H4 (cell line): ENCODE measurements at regions not wholly inside any gene's neighbourhood (a gene's known extent, or its start where the extent isn't known, plus 50 kb on each side); places are given as distances from the start of the nearest gene placed in this dataset.

Experiments
- DNase-seq: peaks from one replicate; pipeline ENCODE4 v3.0.0-alpha.2; 2015; ENCODE audit warnings: low spot score

DNA sequence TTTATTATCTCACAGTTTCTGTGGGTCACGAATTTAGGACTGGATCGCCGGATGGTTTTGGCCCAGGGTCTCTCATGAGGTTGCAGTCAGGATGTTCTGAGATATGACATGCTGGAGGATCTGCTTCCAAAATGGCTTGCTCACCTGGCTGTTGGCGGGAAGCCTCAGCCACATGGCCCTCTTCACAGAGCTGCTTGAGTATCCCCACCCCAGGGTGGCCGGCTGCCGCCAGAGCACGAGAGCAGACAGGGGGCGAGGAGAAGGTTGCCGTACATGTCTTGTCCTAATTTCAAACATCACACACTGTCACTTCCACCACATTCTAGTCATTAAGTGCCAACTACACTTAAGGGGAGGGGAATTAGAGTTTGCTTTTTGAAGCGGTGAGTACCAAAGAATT, 365.8 kb downstream of the FGFR2 start:
- no peak for DNase-seq

- no peak for DNase-seq
These were observed 362.6 kb downstream of the FGFR2 start for GRCh38 chr10:121235692-121236091.

DNA sequence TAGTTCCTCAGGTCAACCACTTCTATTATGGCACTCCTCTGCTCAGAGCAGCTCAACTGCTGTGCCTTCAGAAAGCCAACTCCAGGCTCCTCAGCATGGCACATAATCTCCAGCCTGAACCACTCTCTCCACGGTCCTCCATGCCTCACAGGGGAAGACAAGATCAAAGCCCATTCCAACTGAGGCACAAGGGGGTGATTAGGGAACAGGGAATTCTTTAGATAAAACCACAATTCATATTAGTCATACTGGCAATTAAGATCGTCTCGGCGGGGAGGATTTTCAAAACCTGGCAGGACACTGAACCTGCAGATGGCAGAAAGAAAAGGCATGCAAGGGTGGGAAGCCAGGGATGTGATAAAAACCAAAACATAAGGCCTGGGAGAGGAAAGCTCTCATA, 361.6 kb downstream of the FGFR2 start:
- no peak for DNase-seq

GRCh38 chr10:121237718-121238117, 360.5 kb downstream of the FGFR2 start:
- DNase-seq: no peak

DNA sequence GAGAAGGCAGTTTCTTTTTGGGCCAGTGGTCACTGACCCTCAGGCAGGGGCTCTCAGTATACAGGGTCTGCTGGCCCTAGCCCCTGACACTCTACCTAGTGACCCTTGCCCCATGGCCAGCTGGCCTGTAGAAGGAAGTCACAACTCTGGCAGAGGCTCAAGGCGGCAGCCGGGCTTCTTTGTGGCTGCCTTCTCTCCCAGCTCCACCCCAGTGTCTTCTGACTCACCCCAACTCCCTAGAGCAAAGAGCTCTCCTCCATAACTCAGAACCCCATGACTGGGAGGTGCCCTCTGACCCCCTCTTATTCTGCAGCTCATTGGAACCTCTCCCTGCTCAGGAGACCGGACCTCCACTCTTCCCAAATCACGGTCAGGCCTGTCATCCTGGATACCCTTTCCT, 358.2 kb downstream of the FGFR2 start:
- no peak for DNase-seq

- DNase-seq: no peak
These were observed 357.7 kb downstream of the FGFR2 start for GRCh38 chr10:121240556-121240955.

DNA sequence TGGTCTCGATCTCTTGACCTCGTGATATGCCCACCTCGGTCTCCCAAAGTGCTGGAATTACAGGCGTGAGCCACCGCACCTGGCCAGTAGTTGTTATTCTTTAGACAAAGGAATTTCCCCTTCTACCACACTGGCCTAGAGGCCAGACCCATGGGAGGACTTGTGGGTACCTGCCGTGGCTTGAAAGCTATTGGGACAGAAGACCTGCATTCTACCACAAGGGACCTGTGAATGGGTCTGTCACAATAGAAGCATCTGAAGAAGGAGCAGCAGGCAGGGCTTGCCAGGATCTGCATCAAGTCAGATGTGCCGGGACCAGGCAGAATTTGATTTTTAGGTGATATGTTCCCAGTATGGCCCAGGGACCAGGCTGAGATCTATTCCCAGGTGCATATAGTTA, 356.9 kb downstream of the FGFR2 start:
- no peak for DNase-seq

DNA sequence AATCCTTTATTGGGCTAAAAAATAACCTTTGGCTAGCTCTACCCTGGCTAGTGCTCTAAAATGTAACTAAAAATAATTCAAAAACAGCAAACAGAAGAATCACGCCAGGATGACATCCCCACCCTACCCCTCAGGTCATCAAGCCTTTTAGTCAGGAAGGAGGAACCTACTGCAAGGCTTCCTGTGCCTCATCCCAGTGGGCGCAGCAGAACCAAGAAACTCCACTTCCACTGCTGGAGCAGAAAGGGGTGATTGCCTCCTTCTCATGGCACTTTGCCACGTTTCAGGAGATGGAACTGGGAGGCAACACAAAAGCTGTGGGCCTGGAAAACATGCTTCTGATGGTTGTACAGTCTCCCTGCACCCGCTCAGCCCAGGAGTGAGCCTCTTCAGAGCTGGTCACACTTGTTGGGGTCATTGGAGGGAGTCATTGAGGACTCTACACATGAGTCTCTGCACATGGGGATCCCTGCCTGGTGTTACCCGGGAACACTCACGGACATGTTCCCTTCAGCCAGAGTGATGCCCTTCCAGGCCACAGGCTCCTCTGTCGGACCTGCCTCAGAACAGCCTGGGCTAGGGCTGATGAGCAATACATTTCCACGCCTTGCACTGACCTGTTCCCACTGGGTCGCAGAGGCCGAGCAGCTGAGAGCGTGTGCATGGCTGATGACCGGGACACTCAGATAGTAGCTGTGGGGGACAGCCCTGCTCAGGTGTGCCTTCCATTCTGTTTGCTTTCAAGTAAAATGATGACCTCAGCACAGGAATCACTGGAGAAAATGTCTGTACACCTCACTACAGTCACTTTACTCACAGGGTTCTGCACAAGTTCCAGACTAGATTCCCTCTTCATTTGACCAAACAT, 355.3 kb downstream of the FGFR2 start:
- DNase-seq: no peak

DNA sequence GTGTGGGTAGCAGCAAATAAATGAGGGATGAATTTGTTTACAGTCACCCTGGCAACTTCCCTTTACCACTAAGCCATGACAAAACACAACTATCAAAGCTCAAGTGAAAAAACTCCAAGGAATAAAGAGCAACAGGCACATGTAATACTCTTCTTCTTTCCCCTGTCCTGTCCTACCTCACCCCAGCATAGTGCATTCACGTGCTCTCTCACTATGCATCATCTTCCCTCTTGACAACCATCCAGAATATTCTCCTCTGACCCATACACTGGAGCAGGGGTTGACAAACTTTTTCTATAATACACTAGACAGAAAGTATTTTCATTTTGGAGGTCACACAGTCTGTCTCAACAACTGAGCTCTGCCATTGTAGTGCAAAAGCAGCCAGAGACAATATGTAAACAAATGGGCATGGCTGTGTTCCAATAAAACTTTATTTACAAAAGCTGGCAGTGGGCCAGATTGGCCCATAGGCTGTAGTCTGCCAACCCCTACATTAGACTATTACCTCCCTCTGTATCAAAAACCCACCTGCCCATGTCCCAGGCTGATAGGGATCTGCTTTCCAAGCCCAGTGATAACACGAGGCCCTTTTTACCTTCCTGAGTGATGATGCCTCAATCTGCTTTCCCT, 354.5 kb downstream of the FGFR2 start:
- peak; percentile 37 for DNase-seq

GRCh38 chr10:121244818-121245217, 353.4 kb downstream of the FGFR2 start:
- peak; percentile 95 for DNase-seq

DNA sequence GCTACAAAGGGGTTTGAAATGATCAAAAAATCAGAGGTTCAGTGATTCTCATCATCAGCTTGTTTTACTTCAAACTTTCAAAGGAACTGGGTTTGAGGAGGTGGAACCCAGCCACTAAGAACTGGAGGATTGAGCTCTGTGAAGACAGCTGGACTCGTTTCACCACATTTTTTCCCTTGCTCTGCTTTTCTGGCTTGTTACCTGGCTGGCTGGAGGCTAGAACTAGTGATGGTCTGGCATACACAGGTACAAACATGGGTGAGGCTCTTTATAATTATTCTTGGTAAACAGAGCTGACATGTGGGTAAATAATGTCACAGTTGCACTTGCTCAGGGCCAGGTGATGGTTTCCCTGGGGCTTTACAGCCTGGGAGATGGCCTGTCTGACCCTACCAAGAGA, 352.5 kb downstream of the FGFR2 start:
- DNase-seq: no peak

- DNase-seq: no peak
These were observed 350.0 kb downstream of the FGFR2 start for GRCh38 chr10:121248266-121248665.

- no peak for DNase-seq
These were observed 347.1 kb downstream of the FGFR2 start for GRCh38 chr10:121250995-121251764.

GRCh38 chr10:121252756-121253155, 345.5 kb downstream of the FGFR2 start:
- DNase-seq: no peak

DNA sequence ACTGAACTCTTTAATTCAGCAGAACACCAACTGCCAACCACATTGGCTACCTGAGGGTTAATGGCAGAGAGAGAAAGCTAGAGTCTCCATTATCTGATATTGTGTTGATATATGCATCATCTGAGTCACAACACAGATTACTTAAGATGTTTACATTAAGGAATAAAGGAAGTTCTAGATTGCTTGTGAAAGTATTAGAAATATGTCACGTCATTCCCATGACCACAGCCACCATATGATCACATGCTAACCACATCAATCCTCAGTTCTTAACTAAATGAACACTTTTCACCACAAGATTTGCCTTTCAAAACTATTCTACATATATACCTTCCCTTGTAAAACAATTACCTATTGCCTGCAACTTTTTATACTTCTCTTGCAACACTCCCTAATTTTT, 337.9 kb downstream of the FGFR2 start:
- peak; percentile 71 for DNase-seq

DNA sequence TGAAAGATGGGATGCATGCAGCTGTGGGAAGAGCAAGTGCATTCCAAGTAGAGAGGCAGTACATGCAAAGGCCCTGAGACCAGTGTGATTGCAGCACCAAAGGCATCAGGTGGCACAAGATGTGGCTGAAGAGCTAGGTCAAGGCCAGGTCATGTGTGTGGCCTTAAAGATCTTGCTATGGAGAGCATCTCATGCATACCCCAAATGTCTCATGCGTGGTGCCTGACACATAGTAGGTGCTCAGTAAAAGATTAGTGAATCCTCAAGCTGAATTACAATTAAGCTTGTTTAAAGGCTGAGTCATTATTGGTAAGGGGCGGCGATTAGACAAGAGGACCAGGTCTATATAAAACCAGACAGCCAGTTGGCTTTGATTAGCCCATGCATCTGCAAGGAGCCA, 336.6 kb downstream of the FGFR2 start:
- DNase-seq: no peak

DNA sequence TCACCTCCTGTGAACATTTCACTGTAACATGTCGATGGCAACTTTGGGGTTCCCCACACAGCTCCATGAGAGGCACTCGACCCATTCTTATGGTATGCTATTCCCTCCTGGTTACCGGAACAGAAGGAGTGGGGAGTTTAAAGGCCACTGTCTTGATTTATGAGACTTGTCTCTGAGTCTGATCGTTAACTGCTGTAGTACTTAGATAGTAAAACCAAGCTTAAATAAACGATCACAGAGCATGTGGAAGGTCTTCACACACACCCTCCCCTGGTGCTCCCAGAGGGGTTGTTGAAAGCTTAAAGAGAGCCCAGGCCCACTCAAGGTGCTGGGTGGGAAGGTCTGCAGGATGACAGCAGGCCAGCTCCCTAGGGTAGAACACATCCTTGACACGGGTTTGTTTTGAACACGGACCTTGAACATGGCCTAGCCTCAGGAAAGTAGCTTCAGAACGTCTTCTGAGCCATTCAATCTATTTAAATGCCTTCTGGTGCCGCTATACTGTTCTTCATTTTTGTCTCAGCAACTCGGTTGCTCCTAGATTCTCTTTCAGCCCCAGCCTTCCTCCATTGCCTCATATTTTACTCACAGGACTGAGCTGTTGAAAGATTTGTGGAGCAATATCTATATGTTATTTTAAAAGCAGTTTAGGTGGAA, 335.3 kb downstream of the FGFR2 start:
- no peak for DNase-seq

- DNase-seq: no peak
These were observed 334.8 kb downstream of the FGFR2 start for GRCh38 chr10:121263431-121263783.

- no peak for DNase-seq
These were observed 332.7 kb downstream of the FGFR2 start for GRCh38 chr10:121265360-121266123.

DNA sequence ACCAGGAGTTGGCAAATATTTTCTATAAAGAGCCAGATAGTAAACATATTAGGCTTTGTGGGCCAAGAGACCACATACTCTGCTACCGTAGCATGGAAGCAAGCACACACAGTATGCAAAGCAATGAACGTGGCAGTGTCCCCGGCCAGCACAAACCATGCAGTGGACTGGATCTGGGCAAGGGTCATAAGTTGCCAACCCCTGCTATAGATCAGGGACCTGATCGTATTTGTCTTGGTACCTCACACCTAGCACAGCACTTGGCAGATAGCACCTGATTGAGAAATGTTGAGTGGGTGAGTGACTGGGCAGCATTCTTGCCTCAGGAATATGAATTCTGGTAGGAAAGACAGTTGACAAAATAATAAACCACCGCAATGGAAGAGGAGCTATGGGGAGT, 331.9 kb downstream of the FGFR2 start:
- no peak for DNase-seq

- no peak for DNase-seq
These were observed 330.8 kb downstream of the FGFR2 start for GRCh38 chr10:121267236-121268003.
